ENCODE measurements at regions not wholly inside any gene's neighbourhood (a gene's known extent, or its start where the extent isn't known, plus 50 kb on each side); places are given as distances from the start of the nearest gene placed in this dataset.
"Not testable (repeated sequence)": the region's sequence is repeated elsewhere in the genome, so short reads cannot be mapped to it uniquely, and the experiment has no call there.

- no peak for TF ChIP-seq JUND (IDR thresholded peaks at IDR 0.05; ENCODE audit: low read depth)
- in situ Hi-C loops (cut with HindIII; ENCODE audit: low pct_unique_long_range_greater_than_20kb, low sequenced_read_pairs), result no loop called here
- DNase-seq (ENCODE audit: low read depth in 1 of 2, low spot score in 1 of 2), result no peak
Measured at GRCh38 chr4:27811948-27812347, 951.3 kb downstream of the STIM2 start.

- in situ Hi-C loops (cut with HindIII; ENCODE audit: low pct_unique_long_range_greater_than_20kb, low sequenced_read_pairs), result not testable (repeated sequence)
- peak in 1 of 2 experiments; percentile 8 for DNase-seq (ENCODE audit: low read depth in 1 of 2, low spot score in 1 of 2)
Measured at GRCh38 chr4:27813226-27813625, 952.6 kb downstream of the STIM2 start.

GRCh38 chr4:27813699-27814425 lies 953.2 kb downstream of the STIM2 start:
- in situ Hi-C loops (cut with HindIII; ENCODE audit: low pct_unique_long_range_greater_than_20kb, low sequenced_read_pairs), result not testable (repeated sequence)
- peak in 1 of 2 experiments; percentile 9 for DNase-seq (ENCODE audit: low read depth in 1 of 2, low spot score in 1 of 2)

GRCh38 chr4:27819246-27819645 lies 958.6 kb downstream of the STIM2 start:
- no peak for DNase-seq (ENCODE audit: low read depth in 1 of 2, low spot score in 1 of 2)
- TF ChIP-seq JUND (IDR thresholded peaks at IDR 0.05; ENCODE audit: low read depth), result no peak
- in situ Hi-C loops (cut with HindIII; ENCODE audit: low pct_unique_long_range_greater_than_20kb, low sequenced_read_pairs), result no loop called here

- DNase-seq (ENCODE audit: low read depth in 1 of 2, low spot score in 1 of 2), result no peak
- in situ Hi-C loops (cut with HindIII; ENCODE audit: low pct_unique_long_range_greater_than_20kb, low sequenced_read_pairs), result no loop called here
- TF ChIP-seq JUND (IDR thresholded peaks at IDR 0.05; ENCODE audit: low read depth), result no peak
Measured at GRCh38 chr4:27828843-27829242, 968.2 kb downstream of the STIM2 start.

- in situ Hi-C loops (cut with HindIII; ENCODE audit: low pct_unique_long_range_greater_than_20kb, low sequenced_read_pairs), result no loop called here
- DNase-seq (ENCODE audit: low read depth in 1 of 2, low spot score in 1 of 2), result no peak
- no peak for TF ChIP-seq JUND (IDR thresholded peaks at IDR 0.05; ENCODE audit: low read depth)
Measured at GRCh38 chr4:27830251-27830650, 969.6 kb downstream of the STIM2 start.

- no peak for TF ChIP-seq JUND (IDR thresholded peaks at IDR 0.05; ENCODE audit: low read depth)
- in situ Hi-C loops (cut with HindIII; ENCODE audit: low pct_unique_long_range_greater_than_20kb, low sequenced_read_pairs), result no loop called here
- no peak for DNase-seq (ENCODE audit: low read depth in 1 of 2, low spot score in 1 of 2)
Measured at GRCh38 chr4:27835851-27836250, 975.2 kb downstream of the STIM2 start.

- DNase-seq (ENCODE audit: low read depth in 1 of 2, low spot score in 1 of 2), result no peak
- in situ Hi-C loops (cut with HindIII; ENCODE audit: low pct_unique_long_range_greater_than_20kb, low sequenced_read_pairs), result no loop called here
- no peak for TF ChIP-seq JUND (IDR thresholded peaks at IDR 0.05; ENCODE audit: low read depth)
Measured at GRCh38 chr4:27836523-27836922, 975.9 kb downstream of the STIM2 start.

GRCh38 chr4:27843776-27844175 lies 983.1 kb downstream of the STIM2 start:
- in situ Hi-C loops (cut with HindIII; ENCODE audit: low pct_unique_long_range_greater_than_20kb, low sequenced_read_pairs), result no loop called here
- TF ChIP-seq JUND (IDR thresholded peaks at IDR 0.05; ENCODE audit: low read depth), result no peak
- DNase-seq (ENCODE audit: low read depth in 1 of 2, low spot score in 1 of 2), result no peak

GRCh38 chr4:27844376-27844775 lies 983.7 kb downstream of the STIM2 start:
- in situ Hi-C loops (cut with HindIII; ENCODE audit: low pct_unique_long_range_greater_than_20kb, low sequenced_read_pairs), result no loop called here
- no peak for DNase-seq (ENCODE audit: low read depth in 1 of 2, low spot score in 1 of 2)
- no peak for TF ChIP-seq JUND (IDR thresholded peaks at IDR 0.05; ENCODE audit: low read depth)

- TF ChIP-seq JUND (IDR thresholded peaks at IDR 0.05; ENCODE audit: low read depth), result no peak
- in situ Hi-C loops (cut with HindIII; ENCODE audit: low pct_unique_long_range_greater_than_20kb, low sequenced_read_pairs), result no loop called here
Measured at GRCh38 chr4:27846951-27847350, 986.3 kb downstream of the STIM2 start.

GRCh38 chr4:27861381-27861787 lies 1000.7 kb downstream of the STIM2 start:
- no peak for TF ChIP-seq JUND (IDR thresholded peaks at IDR 0.05; ENCODE audit: low read depth)
- peak; percentile 6 to 86 for DNase-seq (ENCODE audit: low read depth in 1 of 2, low spot score in 1 of 2)
- in situ Hi-C loops (cut with HindIII; ENCODE audit: low pct_unique_long_range_greater_than_20kb, low sequenced_read_pairs), result no loop called here

More at GRCh38 chr4:27846951-27847350, 986.3 kb downstream of the STIM2 start:
- DNase-seq (ENCODE audit: low read depth in 1 of 2, low spot score in 1 of 2), result no peak

- DNase-seq (ENCODE audit: low read depth in 1 of 2, low spot score in 1 of 2), result no peak
- in situ Hi-C loops (cut with HindIII; ENCODE audit: low pct_unique_long_range_greater_than_20kb, low sequenced_read_pairs), result no loop called here
- TF ChIP-seq JUND (IDR thresholded peaks at IDR 0.05; ENCODE audit: low read depth), result no peak
Measured at GRCh38 chr4:27861802-27862201, 1001.2 kb downstream of the STIM2 start.

- DNase-seq (ENCODE audit: low read depth in 1 of 2, low spot score in 1 of 2), result no peak
- no peak for TF ChIP-seq JUND (IDR thresholded peaks at IDR 0.05; ENCODE audit: low read depth)
- in situ Hi-C loops (cut with HindIII; ENCODE audit: low pct_unique_long_range_greater_than_20kb, low sequenced_read_pairs), result no loop called here
Measured at GRCh38 chr4:27873596-27873995, 1013.0 kb downstream of the STIM2 start.
